ENCODE measurements at regions not wholly inside any gene's neighbourhood (a gene's known extent, or its start where the extent isn't known, plus 50 kb on each side); places are given as distances from the start of the nearest gene placed in this dataset.
"Not testable (repeated sequence)": the region's sequence is repeated elsewhere in the genome, so short reads cannot be mapped to it uniquely, and the experiment has no call there.

DNA sequence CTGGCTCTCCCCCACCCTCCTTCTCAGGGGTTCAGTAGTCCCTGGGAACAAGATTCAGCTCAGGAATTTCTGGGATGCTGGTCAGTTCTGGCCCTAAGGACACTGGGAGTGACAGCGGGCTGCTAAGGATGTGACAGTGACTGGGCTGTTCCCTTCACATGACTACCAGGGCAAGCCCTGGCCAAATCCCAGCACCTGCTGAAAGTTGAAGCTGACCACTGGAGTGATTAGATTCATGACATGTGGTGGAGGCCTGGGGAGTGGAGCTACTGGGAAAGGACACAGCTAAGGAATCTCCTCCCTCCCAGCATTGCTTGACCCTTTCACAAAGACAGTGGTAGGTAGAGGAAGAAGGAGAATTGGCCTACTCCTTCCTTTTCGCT is 204.9 kb downstream of the DAD1 start:
- DNase-seq: no peak

DNA sequence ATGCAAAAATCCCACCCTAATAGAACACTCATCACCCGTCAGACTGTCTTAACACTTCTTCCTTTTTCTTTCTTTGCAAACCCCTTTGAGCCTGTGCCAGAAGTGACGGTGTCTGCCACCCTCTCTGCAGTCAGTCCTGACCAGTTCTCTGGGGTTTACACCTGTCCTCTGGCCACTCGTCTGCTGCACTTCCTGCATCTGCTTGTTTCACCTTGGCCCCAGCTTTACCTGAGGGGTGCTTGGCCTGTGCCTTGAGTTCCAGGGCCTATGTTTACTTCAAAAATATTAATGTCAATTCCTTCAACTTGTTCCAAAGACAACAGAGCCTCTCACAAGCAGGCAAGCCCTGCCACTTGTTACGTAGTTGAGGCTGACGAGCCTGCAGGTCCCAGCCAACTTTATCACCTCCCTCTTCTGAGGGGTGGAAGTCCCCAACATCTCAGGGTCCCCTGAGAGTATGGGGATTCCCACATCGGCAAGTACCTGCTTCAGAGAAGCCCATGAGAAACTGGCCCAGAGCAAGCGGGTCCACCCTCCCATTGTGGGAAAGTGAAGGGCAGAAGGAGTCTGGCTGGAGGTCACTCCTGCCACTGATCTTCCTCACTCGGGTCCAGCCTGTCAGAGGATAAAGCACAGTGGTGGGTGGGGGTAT is 205.4 kb downstream of the DAD1 start:
- DNase-seq: no peak

DNA sequence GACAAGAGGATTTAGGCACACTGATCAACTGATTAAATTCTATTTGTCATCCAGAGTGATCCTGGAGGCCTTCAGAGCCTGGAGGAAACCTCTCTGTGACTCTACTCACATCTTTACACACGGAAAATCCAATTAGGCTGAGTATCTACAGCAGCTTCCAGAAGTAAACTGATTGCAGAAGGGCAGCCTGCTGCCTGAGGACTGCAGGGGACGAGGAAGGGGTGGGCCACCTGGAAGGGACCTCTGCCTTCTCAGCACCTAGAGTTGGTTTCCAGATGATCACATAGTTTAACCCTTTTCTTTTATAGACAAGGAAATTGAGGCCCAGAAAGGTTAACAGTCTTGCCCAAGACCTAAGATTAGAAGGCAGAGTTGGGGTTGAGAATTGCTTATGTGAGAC is 206.1 kb downstream of the DAD1 start:
- DNase-seq: no peak

DNA sequence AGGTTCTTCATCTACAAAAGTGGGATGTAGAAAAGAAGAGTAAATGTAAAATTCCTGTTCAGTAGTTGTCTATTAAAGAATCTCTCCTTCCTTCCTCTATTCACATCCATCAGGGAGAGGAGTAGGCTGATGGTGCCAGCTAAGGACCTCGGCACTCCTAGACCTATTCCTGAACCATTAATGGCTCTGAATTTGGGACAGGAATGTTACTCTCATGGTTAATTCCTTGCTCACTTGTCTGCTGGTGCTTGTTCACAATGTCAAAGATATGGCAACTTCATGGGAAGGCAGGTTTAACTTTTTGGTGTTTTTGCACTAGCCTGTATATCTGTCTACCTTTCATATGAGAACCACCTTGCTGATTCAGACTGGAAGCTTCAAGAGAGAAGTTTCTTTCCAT is 206.6 kb downstream of the DAD1 start:
- no peak for DNase-seq

DNA sequence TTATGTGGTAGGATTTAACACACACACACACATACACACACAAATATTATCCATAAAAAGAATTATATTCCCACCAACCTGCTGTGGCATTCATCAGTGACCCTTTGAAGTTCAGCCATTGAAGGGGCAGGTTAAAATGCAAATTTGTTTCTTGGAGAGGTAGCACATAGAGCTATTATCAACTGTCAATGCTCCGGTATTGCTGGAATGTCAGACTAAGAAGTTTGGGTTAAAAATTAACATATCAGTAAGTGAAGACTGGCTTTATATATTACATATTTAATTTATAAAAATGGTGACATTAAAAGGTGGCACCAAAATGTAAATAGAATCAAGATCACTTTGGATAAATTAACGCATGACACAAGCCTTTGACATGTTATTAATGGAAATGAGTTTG is 207.3 kb downstream of the DAD1 start:
- no peak for DNase-seq

DNA sequence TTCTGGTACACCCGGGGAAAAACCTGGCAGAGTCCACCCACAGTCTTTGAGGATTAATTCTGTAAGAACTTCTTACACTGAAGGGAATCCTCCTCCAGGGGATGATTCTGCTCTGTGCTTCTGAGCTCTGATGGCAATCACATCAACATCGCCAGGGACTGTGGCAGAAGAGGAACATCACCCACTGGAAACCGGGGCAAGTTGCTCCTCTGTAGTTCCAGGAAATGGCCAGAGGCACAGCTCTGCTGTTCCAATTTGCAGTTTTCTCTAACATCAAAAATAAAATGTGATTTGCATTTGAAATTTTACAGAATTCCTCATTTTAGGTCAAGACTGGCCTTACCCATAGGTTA is 207.6 kb downstream of the DAD1 start:
- DNase-seq: peak; percentile 33 to 45 (median 39)

DNA sequence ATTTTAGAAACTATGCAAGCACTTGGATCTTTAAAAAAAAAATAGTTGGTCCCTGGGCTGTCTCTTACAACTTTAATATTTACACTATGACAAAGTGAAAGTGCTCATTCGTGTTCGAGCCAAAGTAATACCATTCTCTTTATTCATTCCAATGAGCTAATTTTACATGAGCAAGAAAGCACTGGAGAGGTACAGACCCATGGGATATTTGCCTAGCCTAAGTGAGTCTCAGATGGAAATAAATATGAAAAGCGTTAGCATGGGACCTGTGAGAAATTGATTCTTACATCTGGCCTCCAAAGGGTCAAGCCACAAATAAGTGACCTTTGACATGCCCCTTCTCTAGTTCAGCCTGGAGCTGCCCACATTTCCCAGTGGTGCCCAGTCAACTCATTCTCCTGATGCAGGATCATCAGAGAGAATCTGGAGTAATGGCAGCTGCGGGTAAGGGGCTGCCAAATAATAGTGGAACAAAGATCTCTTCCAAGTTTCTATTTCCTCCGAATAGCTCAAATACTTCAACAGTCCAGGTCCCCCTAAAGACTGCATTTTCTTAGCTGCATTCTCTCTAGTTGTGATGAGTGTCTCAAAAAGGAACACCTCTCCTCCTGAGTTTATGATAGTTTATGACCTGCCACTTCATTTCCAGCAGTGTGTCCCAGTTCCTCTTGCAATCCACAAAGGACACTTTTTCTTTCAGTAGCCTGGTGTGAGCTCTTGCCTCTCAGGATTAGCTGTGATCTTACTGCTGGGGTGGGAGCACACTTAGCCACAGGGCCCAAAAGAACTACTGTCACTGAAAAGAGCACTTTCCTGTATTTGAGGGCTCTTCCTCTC is 208.2 kb downstream of the DAD1 start:
- no peak for DNase-seq

DNA sequence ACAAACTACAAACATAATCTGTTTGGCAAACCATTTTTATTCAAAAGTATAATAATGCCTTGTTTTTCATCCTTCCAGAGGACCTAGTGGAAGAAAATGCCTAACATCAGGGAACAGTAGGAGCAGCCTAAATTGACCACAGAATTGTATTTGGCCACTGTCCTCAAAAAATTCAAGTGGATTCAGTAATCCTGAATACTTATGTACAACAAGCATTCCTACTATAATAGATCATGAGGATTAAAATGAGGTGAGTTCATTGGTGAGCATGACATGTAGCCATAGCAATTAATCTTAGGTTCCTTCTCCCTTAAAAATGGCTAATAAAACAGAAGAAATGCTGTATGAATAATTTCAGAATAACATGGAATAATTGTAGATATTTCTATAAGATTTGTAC is 209.3 kb downstream of the DAD1 start:
- DNase-seq: no peak

DNA sequence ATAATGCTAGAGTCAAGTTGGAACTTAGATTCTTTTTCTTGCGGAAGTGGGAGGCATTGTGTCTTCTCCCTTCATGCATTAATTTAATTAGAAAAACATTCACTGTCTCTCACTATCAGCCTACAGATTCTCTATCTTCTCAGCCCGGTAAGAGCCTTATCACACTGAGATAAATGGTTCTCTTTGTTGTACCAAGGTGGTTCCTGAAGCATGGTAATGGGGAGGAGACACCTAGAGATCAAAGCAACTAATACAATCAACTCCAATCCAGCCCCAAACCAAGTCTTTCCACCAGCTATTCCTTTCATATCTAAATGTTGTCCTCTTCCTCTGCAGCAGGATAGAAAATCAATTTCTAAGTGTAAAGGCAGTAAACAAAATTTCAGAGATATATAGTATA is 210.8 kb downstream of the DAD1 start:
- DNase-seq: no peak

DNA sequence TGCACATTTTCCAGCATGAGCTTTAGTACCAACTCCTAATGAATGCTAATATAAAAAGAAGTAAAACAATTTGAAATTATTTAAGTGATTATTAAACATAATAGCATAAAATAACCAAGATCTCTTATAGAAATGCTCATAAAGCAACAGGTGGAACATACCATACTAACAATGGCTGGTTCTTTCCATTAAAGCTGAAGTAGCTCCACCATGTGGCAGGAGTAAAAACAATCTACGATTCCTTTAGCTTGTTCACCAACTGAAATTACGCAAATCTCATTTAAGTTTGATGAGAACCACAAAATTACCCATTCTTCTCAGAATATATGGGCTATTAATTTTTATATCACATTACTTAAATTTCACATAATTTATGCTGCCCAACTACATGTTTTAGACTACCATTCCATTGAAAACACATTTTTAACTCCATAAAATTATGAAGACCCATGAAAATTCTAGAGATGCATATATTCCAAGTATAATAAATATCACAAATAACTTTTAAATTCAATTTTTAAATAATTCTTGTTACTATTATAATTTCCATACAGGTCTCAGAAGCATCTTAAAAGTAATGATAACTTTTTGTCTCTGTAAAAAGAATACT is 213.6 kb downstream of the DAD1 start:
- peak; percentile 71 to 81 (median 73) for DNase-seq

DNA sequence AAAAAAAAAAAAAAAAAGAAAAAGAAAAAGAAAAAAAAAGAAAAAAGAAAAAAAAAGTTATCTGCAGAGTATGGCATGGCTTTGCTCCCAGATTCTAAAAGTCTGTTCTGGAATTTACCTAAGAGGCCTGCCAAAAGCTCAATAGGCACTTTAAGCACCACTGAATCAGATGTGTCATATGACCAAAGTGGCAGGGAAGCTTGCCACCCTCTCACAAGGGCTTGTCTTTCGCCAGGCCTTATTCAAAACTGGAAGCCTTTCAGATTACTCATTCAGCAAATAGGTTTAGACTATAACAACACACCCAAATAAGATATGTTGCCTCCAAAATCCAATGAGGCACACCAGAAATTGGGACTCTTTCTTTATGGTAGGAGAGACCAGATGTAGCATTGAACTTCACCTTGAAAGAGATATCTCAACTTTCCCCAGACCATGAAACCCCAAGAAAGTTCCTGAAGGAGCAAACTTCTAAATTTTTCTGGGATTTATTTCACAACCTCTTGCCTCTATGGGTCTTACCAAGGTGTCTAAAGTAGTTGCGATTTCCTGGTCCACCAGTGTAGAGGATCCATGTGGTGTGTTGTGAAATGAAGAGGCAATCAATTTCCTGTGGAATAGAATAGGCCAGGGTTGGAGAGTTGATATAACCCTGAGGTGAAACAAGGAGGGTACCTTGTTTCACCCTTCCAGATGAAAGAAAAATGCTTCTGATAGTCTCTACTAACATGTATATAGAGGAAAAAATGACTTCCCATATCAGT is 218.8 kb downstream of the DAD1 start:
- DNase-seq: peak in 2 of 3 donors; percentile 10 to 17

DNA sequence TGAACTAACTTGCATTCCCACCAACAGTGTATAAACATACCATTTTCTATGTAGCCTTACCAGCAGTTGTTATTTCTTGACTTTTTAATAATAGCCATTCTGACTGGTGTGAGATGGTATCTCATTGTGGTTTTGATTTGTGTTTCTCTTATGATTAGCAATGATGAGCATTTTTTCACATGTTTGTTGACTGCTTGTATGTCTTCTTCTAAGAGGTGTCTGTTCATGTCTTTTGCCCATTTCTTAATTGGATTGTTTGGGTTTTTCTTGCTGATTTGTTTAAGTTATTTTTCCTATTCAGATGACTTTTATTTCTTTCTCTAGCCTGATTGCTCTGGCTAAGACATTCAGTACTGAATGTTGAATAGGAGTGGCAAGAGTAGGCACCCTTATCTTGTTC is 230.3 kb downstream of the DAD1 start:
- no peak for DNase-seq

DNA sequence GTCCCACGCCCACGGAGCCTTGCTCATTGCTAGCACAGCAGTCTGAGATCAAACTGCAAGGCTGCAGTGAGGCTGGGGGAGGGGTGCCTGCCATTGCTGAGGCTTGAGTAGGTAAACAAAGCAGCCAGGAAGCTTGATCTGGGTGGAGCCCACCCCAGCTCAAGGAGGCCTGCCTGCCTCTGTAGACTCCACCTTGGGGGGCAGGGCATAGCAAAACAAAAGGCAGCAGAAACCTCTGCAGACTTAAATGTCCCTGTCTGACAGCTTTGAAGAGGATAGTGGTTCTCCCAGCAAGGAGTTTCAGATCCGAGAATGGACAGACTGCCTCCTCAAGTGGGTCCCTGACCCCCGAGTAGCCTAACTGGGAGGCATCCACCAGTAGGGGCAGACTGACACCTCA is 239.7 kb downstream of the DAD1 start:
- DNase-seq: not testable (repeated sequence)

DNA sequence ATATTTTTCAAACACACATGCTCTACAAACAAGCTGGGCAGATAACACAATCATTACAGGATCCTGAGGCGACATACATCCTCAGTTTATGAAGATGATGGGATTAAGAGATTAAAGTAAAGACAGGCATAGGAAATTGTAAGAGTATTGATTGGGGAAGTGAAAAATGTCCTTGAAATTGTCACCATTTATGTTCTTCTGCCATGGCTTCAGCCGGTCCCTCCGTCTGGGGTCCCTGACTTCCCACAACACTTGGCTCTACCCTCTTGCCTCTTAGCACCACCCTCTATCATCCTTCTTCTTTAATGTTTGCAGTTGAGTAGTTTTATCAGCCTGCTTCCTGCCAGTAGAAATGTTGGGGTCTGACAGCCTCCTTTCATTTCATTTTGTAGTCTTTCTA is 244.4 kb downstream of the DAD1 start:
- no peak for DNase-seq

DNA sequence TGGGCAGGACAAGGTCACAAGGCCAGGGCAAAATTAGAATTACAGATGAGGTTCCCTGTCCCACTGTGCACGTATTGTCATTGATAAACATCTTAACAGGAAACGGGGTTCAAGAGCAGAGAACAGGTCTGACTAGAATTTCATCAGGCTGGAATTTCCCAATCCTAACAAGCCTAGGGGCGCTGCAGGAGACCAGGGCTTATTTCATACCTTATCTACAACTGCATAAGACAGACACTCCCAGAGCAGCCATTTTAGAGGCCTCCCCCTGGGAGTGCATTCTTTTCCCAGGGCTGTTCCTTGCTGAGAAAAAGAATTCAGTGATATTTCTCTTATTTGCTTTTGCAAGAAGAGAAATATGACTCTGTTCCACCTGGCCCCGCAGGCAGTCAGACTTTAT is 244.8 kb downstream of the DAD1 start:
- DNase-seq: not testable (repeated sequence)

DNA sequence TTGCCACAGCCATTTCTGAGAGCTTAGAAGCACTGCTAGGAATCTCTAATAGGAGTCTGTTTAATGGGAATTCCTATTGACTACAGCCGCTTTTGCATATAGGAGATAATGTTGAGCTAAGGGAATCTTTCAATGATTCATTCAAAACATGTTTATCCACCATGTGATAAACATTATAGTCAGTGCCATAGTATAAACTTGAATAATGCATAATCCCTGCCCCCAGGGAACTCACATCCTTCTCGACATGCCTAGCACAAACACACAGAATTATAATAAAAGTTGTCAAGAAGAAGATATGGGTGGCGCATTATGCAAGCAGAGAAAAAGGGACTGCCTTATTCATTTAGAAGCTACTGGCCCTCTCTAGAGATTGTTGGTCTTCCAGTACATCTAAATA is 248.0 kb downstream of the DAD1 start:
- peak in 1 of 3 donors; percentile 3 for DNase-seq

DNA sequence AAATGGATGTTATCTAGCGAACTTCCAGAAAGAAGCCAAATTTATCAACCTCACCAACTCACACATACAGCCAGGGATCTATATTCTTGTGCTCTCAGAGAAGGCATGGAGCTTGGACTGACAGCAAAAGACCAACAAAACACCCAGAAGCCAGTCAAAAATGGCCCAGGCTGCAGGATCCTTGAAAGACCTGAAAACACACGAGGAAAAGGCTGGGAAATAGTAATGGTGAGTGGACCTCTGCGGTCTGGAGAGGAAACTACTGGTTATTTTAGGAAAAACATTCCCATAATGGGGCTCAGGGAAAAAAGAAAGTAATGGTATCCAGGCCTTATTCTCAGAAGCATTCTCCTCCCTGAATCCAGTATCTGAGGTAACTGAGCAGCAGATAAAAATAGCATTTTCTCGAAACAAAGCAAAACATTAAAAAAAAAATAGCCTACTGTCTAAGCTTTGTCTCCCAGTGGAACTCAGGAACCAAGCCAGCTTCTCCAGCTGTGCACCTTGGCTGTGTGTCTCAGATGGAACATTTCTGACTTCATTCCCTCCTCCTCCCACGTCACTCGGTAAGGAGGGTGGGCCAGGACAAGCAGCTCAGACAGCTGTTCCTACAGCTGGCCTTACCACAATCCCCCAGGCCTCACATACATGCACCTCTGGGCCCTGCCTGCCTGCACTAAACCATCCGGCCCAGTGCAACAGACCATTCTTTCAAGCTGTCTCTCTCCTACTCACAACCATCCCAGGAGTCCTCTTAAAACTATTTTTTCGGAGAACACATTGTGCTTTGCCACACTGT is 249.9 kb downstream of the DAD1 start:
- no peak for DNase-seq

DNA sequence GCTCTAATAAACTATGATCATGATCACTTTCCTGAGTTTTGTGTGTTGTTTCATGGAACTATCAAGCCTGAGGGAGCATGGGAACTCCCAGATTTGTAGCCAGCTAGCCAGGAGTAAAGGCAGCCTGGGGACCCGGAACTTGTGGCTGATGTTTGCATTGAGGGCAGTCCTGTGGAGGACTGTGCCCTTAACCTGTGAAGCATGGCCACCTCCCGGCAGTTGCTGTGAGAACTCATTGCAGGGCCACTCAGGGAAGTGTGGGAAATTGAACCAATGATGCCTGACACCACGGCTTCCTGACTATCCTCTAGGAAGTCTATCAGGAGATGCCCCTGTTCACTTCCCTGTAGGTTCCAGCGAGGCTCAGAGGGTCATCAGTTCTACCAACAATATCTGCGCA is 250.6 kb downstream of the DAD1 start:
- DNase-seq: no peak

DNA sequence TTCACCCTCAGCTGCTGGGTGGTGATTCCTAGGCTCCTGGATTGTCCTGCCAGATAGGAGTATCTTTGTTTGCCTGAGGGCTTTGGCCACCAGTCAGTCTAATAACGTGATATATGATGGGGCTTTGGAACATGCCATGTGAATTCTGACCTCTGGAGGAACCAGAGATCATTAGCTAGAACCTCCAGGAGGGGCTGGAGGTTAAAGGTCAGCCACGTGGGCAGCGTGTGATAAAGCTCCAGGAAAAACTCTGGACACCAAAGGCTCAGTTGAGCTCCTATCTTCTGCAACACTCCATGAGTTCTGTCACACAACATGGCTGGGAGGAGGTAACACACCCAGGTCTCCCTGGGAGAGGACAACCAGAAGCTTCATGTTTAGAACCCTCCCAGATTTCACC is 251.1 kb downstream of the DAD1 start:
- DNase-seq: no peak

DNA sequence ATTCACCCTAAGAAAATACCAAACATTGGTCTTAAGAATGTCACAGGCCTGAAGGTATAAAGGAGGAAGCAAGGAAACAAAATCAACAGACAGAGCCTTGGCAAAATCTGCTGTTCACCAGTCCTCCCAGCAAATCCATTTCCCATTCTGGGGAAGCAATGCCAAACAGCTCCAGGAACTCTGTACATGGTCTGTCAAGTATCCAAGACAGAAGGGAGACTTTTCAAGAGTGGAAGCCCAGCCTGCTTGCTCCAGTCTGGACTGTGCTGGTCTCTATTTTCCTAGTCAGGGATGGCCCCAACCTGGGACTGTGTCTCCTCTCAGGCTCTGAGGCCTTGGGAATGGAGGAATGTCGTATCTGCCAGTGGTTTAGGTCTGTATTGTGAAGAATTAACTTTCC is 251.5 kb downstream of the DAD1 start:
- DNase-seq: no peak

DNA sequence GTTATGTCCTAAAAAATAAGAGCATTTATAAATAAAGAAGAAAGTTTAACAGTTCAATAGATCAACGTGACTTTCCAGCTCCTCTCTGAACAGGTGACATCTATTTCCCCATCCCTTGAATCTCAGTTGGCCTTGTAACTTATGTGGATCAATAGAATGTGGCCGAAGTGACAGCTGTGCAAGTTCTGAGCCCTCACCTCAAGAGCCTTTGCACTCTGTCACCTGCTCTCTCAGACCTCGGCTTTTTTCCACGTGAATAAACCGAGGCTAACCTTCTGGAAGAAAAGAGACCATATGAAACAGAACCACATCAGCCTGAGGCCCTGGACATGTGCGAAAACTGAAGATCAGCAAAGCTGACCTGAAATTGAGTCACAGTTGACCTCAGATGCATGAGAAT is 253.0 kb downstream of the DAD1 start:
- DNase-seq: no peak

DNA sequence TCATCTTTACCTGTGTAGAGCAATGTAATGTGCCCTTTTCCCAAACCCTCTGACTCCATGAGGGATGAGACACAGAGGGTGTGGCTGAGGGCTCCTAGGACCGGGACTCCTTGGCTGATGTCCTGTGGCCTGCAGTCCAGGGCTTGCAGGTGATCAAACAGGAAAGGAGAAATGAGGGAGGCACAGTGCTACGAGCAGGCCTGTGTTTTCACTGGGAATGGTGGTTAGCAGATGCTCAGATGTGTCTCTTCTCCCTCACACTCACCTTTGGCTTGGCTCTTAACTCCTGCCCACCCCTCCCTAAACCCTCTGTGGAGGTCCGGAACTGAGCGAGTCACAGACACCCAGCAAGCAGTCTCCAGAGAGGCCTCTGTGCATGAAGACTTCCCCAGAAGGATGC is 254.4 kb downstream of the DAD1 start:
- no peak for DNase-seq

DNA sequence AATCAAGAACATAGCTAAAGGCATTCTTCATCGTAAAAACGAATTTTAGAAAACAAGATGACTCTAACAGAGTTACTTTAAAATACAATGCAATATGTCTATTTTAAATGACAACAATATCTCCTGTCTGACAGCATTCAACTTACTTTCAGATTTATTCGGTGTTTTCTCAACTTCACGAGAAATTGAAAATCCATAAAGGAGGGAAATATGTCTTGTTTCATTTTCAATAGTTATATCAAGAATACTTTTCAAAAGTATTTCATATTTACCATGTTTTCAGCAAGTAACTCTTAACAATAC is 254.8 kb downstream of the DAD1 start:
- DNase-seq: no peak

Data from suppressor macrophage treated with lipopolysaccharide for 1 hour (primary cell).